SHP77 (cell line): ENCODE measurements at regions not wholly inside any gene's neighbourhood (a gene's known extent, or its start where the extent isn't known, plus 50 kb on each side); places are given as distances from the start of the nearest gene placed in this dataset.

Experiments used
- DNase-seq, 2 experiments: peaks; one replicate each; lab custom pipeline; 2025; lab: John Stamatoyannopoulos, UW

GRCh38 chr9:7300484-7300883, 499.1 kb downstream of the DMAC1 start:
- no peak for DNase-seq

- no peak for DNase-seq
Measured at GRCh38 chr9:7298123-7298522, 501.5 kb downstream of the DMAC1 start.

GRCh38 chr9:7297521-7297920, 502.1 kb downstream of the DMAC1 start:
- no peak for DNase-seq

- no peak for DNase-seq
Measured at GRCh38 chr9:7293091-7293490, 506.5 kb downstream of the DMAC1 start.

- no peak for DNase-seq
Measured at GRCh38 chr9:7289773-7290172, 509.8 kb downstream of the DMAC1 start.

- no peak for DNase-seq
Measured at GRCh38 chr9:7287986-7288385, 511.6 kb downstream of the DMAC1 start.

- no peak for DNase-seq
Measured at GRCh38 chr9:7287065-7287464, 512.5 kb downstream of the DMAC1 start.

GRCh38 chr9:7286101-7286500, 513.5 kb downstream of the DMAC1 start:
- DNase-seq: no peak

GRCh38 chr9:7285199-7285598, 514.4 kb downstream of the DMAC1 start:
- DNase-seq: no peak

GRCh38 chr9:7284517-7284916, 515.1 kb downstream of the DMAC1 start:
- DNase-seq: no peak

GRCh38 chr9:7284117-7284516, 515.5 kb downstream of the DMAC1 start:
- DNase-seq: no peak

- peak; percentile 9 to 54 for DNase-seq
Measured at GRCh38 chr9:7273575-7273974, 515.8 kb downstream of the KDM4C start.

GRCh38 chr9:7266911-7267595, 509.3 kb downstream of the KDM4C start:
- peak; percentile 47 to 68 for DNase-seq

GRCh38 chr9:7265181-7265580, 507.4 kb downstream of the KDM4C start:
- DNase-seq: no peak

GRCh38 chr9:7259544-7260241, 501.9 kb downstream of the KDM4C start:
- no peak for DNase-seq

GRCh38 chr9:7258688-7259396, 501.1 kb downstream of the KDM4C start:
- no peak for DNase-seq

GRCh38 chr9:7246917-7247522, 489.2 kb downstream of the KDM4C start:
- DNase-seq: no peak

GRCh38 chr9:7245976-7246580, 488.3 kb downstream of the KDM4C start:
- no peak for DNase-seq

GRCh38 chr9:7243838-7244237, 486.1 kb downstream of the KDM4C start:
- peak in 1 of 2 experiments; percentile 36 for DNase-seq

- no peak for DNase-seq
Measured at GRCh38 chr9:7242126-7242525, 484.4 kb downstream of the KDM4C start.

GRCh38 chr9:7241694-7242093, 483.9 kb downstream of the KDM4C start:
- DNase-seq: no peak
